B cell (primary cell): ENCODE measurements at regions not wholly inside any gene's neighbourhood (a gene's known extent, or its start where the extent isn't known, plus 50 kb on each side); places are given as distances from the start of the nearest gene placed in this dataset.

Experiments used
- ATAC-seq: fragments of 200-7000 bp; cut with Tn5 transposase; one replicate; pipeline ENCODE4 v1.10.0; 2021; ENCODE audit warnings: low read depth, mild to moderate bottlenecking, moderate number of reproducible peaks, moderate library complexity
- CTCF ChIA-PET: fragments of 350-600 bp; sonication (Branson Sonifier 250); formaldehyde crosslinking; loops from one replicate; lab custom pipeline; 2021; ENCODE audit warnings: antibody characterized with exemption, inconsistent platforms; lab: Charles Lee
- POLR2A ChIA-PET: fragments of 350-600 bp; sonication (Branson Sonifier 250); formaldehyde crosslinking; loops from one replicate; lab custom pipeline; 2021; ENCODE audit warnings: antibody characterized with exemption; lab: Charles Lee
- DNase-seq: peaks from one replicate; pipeline ENCODE4 v3.0.0; 2013
- H2AFZ ChIP-seq: 2 replicates; pipeline ENCODE4 v1.6.1; 2012; ENCODE audit warnings: mild to moderate bottlenecking, low read depth, low read length; ENCODE audit not compliant: insufficient read depth, poor library complexity, severe bottlenecking
- H3K27ac ChIP-seq, 2 donors: 1 replicate in 1 of 2; 2 replicates in 1 of 2; pipeline ENCODE4 v1.5.1; 2012 to 2013; ENCODE audit warnings: low read length in 2 of 2, mild to moderate bottlenecking in 2 of 2, moderate library complexity in 1 of 2
- H3K27me3 ChIP-seq, 4 experiments: fragments of 200-600 bp in 1 of 4; sonication (generic) in 1 of 4; replicated peaks in 1 of 4; 1 replicate in 2 of 4; 2 replicates in 2 of 4; pipeline versions ENCODE4 v1.6.1 to v1.7.0; 2013 to 2016; ENCODE audit warnings: low read length in 3 of 4, mild to moderate bottlenecking in 2 of 4, mixed read lengths in 1 of 4, moderate library complexity in 1 of 4; ENCODE audit not compliant: insufficient read depth in 4 of 4, control insufficient read depth in 3 of 4; ENCODE audit errors: control extremely low read depth in 1 of 4
- H3K36me3 ChIP-seq, 2 experiments: replicated peaks in 1 of 2; 1 replicate in 1 of 2; 2 replicates in 1 of 2; pipeline versions ENCODE4 v1.6.1 to v1.7.1; 2013; ENCODE audit warnings: low read length in 1 of 2; ENCODE audit not compliant: insufficient read depth in 2 of 2, control insufficient read depth in 1 of 2; ENCODE audit errors: control extremely low read depth in 1 of 2, extremely low read depth in 1 of 2
- H3K4me1 ChIP-seq, 2 donors: fragments of 200-600 bp in 1 of 2; sonication (generic) in 1 of 2; 1 replicate in 1 of 2; 2 replicates in 1 of 2; pipeline versions ENCODE4 v1.5.1 to v1.6.1; 2013 to 2017; ENCODE audit warnings: low read length in 2 of 2; ENCODE audit not compliant: control insufficient read depth in 2 of 2, insufficient read depth in 2 of 2
- H3K4me2 ChIP-seq: replicated peaks from 2 replicates; pipeline ENCODE3; 2012; ENCODE audit warnings: mild to moderate bottlenecking, low read depth, low read length; ENCODE audit not compliant: poor library complexity, severe bottlenecking
- H3K4me3 ChIP-seq, 5 experiments: fragments of 200-600 bp in 1 of 5; sonication (generic) in 1 of 5; 1 replicate in 3 of 5; 2 replicates in 2 of 5; pipeline versions ENCODE4 v1.5.1 to v1.7.0; 2011 to 2016; ENCODE audit warnings: low read length in 4 of 5, mild to moderate bottlenecking in 4 of 5, low read depth in 2 of 5, control low read depth in 1 of 5, moderate library complexity in 1 of 5; ENCODE audit not compliant: insufficient read depth in 1 of 5; ENCODE audit errors: control extremely low read depth in 1 of 5, extremely low read depth in 1 of 5
- H3K79me2 ChIP-seq: fragments of 200-600 bp; sonication (generic); one replicate; pipeline ENCODE4 v1.6.0; 2016; ENCODE audit warnings: low read length; ENCODE audit not compliant: control insufficient read depth, insufficient read depth
- H3K9ac ChIP-seq: fragments of 200-600 bp; sonication (generic); 2 replicates; pipeline ENCODE4 v1.6.1; 2017; ENCODE audit warnings: mild to moderate bottlenecking, low read length, moderate library complexity
- H3K9me3 ChIP-seq, 3 donors: one replicate each; pipeline versions ENCODE4 v1.6.1 to v1.7.1; 2013; ENCODE audit warnings: low read length in 2 of 3; ENCODE audit not compliant: control insufficient read depth in 2 of 3, insufficient read depth in 1 of 3; ENCODE audit errors: control extremely low read depth in 1 of 3
- H4K20me1 ChIP-seq: 2 replicates; pipeline ENCODE4 v1.6.0; 2012; ENCODE audit warnings: mild to moderate bottlenecking, low read length; ENCODE audit not compliant: insufficient read depth, control insufficient read depth, poor library complexity, severe bottlenecking
- H3K27ac Mint-ChIP-seq: one replicate; pipeline ENCODE4 v1.8.0; 2021; ENCODE audit warnings: mixed read lengths
- H3K27me3 Mint-ChIP-seq: one replicate; pipeline ENCODE4 v1.8.0; 2021; ENCODE audit warnings: mixed read lengths
- H3K4me1 Mint-ChIP-seq: one replicate; pipeline ENCODE4 v1.8.0; 2021; ENCODE audit warnings: mixed read lengths
- H3K4me3 Mint-ChIP-seq: one replicate; pipeline ENCODE4 v1.8.0; 2021; ENCODE audit warnings: mixed read lengths
- H3K9me3 Mint-ChIP-seq: one replicate; pipeline ENCODE4 v1.8.0; 2022; ENCODE audit warnings: mixed read lengths; ENCODE audit not compliant: insufficient read depth
- EZH2 ChIP-seq: IDR thresholded peaks from 2 replicates; pipeline ENCODE4 v1.6.1; 2012; ENCODE audit warnings: borderline replicate concordance, low read depth, mild to moderate bottlenecking, moderate library complexity, low read length; ENCODE audit not compliant: insufficient read depth, poor library complexity, severe bottlenecking
- WGBS: methylation state at CpG from one replicate; pipeline ENCODE4 v1.1.5; 2013; ENCODE audit warnings: missing lambda C conversion rate; ENCODE audit not compliant: insufficient coverage; 5-methylcytosine and 5-hydroxymethylcytosine counted together
- intact Hi-C: fragments of 100-400 bp; cut with micrococcal nuclease; formaldehyde crosslinking; loops from one replicate; pipeline ENCODE4 v1.10.0; 2022
- TF ChIP-seq, protein P1 (sequence below): fragments of 200-600 bp; IDR thresholded peaks from one replicate; pipeline ENCODE4 v1.8.0; 2022; ENCODE audit warnings: antibody characterized with exemption, mild to moderate bottlenecking

DNA sequence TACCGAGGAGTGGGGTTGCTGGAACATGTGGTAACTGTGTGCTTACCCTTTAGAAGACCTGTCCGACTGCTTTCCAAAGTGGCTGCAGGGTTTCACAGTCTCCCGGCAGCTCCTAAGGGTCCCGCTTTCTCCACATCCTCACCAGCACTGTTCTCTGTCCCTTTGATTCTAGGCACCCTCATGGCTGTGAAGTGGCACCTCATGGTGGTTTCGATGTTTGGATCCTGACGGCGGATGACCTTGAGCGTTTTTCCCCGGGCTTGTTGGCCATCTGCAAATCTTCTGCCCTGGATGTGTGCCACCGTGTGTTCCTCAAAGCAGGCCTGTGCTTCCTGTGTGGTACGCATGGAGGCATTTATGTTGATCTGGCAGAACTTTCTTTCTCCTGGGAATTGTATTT, 292.5 kb upstream of the HDAC4 start:
- Histone ChIP-seq H2AFZ (no peak overlapping the region), H3K4me3 (no peak overlapping the region), H4K20me1 (no peaks in the 10 kb centered on the region), H3K36me3 (no peaks in the 10 kb centered on the region), H3K27me3 (no peaks in the 10 kb centered on the region), H3K9me3 (peaks cover 0 to 4% (median 0%) of the 10 kb centered on the region in 3 donors), H3K27ac (no peak overlapping the region), H3K4me2 (no peak overlapping the region), H3K9ac (no peak overlapping the region), H3K79me2 (no peaks in the 10 kb centered on the region), H3K4me1 (no peaks in the 10 kb centered on the region)
- TF ChIP-seq EZH2, result no peak
- TF ChIP-seq, protein P1, sequence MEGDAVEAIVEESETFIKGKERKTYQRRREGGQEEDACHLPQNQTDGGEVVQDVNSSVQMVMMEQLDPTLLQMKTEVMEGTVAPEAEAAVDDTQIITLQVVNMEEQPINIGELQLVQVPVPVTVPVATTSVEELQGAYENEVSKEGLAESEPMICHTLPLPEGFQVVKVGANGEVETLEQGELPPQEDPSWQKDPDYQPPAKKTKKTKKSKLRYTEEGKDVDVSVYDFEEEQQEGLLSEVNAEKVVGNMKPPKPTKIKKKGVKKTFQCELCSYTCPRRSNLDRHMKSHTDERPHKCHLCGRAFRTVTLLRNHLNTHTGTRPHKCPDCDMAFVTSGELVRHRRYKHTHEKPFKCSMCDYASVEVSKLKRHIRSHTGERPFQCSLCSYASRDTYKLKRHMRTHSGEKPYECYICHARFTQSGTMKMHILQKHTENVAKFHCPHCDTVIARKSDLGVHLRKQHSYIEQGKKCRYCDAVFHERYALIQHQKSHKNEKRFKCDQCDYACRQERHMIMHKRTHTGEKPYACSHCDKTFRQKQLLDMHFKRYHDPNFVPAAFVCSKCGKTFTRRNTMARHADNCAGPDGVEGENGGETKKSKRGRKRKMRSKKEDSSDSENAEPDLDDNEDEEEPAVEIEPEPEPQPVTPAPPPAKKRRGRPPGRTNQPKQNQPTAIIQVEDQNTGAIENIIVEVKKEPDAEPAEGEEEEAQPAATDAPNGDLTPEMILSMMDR, result no peak
- CTCF ChIA-PET, result no interaction called here
- ATAC-seq (no peak), DNase-seq (no peak)
- H3K4me3 Mint-ChIP-seq, result no peak overlapping the region
- intact Hi-C loops, result no loop called here
- no peaks in the 10 kb centered on the region for H3K4me1 Mint-ChIP-seq
- WGBS, result 94% methylated on average over 9 of the region's 11 CpGs
- POLR2A ChIA-PET, result no interaction called here
- no peaks in the 10 kb centered on the region for H3K9me3 Mint-ChIP-seq
- no peak overlapping the region for H3K27ac Mint-ChIP-seq
- H3K27me3 Mint-ChIP-seq, result peaks cover 4% of the 10 kb centered on the region

- Histone ChIP-seq H3K4me2 (no peak overlapping the region), H3K27me3 (no peaks in the 10 kb centered on the region), H3K79me2 (no peaks in the 10 kb centered on the region), H3K4me3 (no peak overlapping the region), H2AFZ (no peak overlapping the region), H3K9me3 (peaks cover 0 to 4% (median 0%) of the 10 kb centered on the region in 3 donors), H3K27ac (no peak overlapping the region), H3K9ac (no peak overlapping the region), H4K20me1 (no peaks in the 10 kb centered on the region), H3K36me3 (no peaks in the 10 kb centered on the region), H3K4me1 (no peaks in the 10 kb centered on the region)
- H3K27ac Mint-ChIP-seq, result no peak overlapping the region
- TF ChIP-seq EZH2, result no peak
- TF ChIP-seq, protein P1, result no peak
- H3K27me3 Mint-ChIP-seq, result peaks cover 6% of the 10 kb centered on the region
- 91% methylated on average over 4 of the region's 7 CpGs for WGBS
- POLR2A ChIA-PET, result no interaction called here
- intact Hi-C loops, result no loop called here
- DNase-seq (no peak), ATAC-seq (no peak)
- no peaks in the 10 kb centered on the region for H3K9me3 Mint-ChIP-seq
- H3K4me3 Mint-ChIP-seq, result no peak overlapping the region
- H3K4me1 Mint-ChIP-seq, result no peaks in the 10 kb centered on the region
- CTCF ChIA-PET, result no interaction called here
Observed at GRCh38 chr2:239692919-239693318, 292.1 kb upstream of the HDAC4 start.
